HepG2 (cell line): ENCODE measurements at regions not wholly inside any gene's neighbourhood (a gene's known extent, or its start where the extent isn't known, plus 50 kb on each side); places are given as distances from the start of the nearest gene placed in this dataset.

ENCODE experiments used
- ATAC-seq: fragments of 200-7000 bp; cut with Tn5 transposase; 3 replicates; pipeline ENCODE4 v1.9.1; 2020; ENCODE audit warnings: mild to moderate bottlenecking, moderate library complexity
- BruUV-seq: library from RNA; stranded (reverse); fragments of 400-500 nt; replicated peaks from 2 replicates; lab custom pipeline; 2021; lab: Mats Ljungman, UMichigan
- CTCF ChIA-PET: fragments of 300-600 bp; formaldehyde crosslinking; extraction: SDS; loops from one replicate; lab custom pipeline; 2021; ENCODE audit warnings: low total read pairs, inconsistent platforms, low intra/inter-chr PET ratio; lab: Yijun Ruan, JAX
- POLR2A ChIA-PET: fragments of 350-600 bp; sonication (Branson Sonifier 250); formaldehyde crosslinking; loops from one replicate; lab custom pipeline; 2020; ENCODE audit warnings: antibody characterized with exemption, inconsistent platforms; lab: Yijun Ruan, JAX
- DNase-seq: peaks from one replicate; pipeline ENCODE4 v3.0.0-alpha.2; 2015; ENCODE audit warnings: low spot score
- FAIRE-seq: peaks from 3 replicates; lab custom pipeline; 2011; peaks lifted over from hg19 to GRCh38; lab: Jason Lieb, UNC
- H2AFZ ChIP-seq: one replicate; pipeline ENCODE4 v1.6.1; 2011; ENCODE audit warnings: low read length, inconsistent platforms
- H3K27ac ChIP-seq: fragments of 300-600 bp; 3 replicates; pipeline ENCODE4 v1.8.0; 2011; ENCODE audit warnings: mixed run types, mild to moderate bottlenecking, mixed read lengths, low read length, inconsistent platforms; ENCODE audit not compliant: insufficient read depth; ENCODE audit errors: extremely low read length
- H3K27me3 ChIP-seq, 2 experiments: fragments of 200-600 bp in 1 of 2; 2 replicates in 1 of 2; 3 replicates in 1 of 2; pipeline versions ENCODE4 v1.6.0 to v1.8.0; 2011; ENCODE audit warnings: low read length in 2 of 2, mild to moderate bottlenecking in 2 of 2, moderate library complexity in 2 of 2, inconsistent platforms in 1 of 2; ENCODE audit not compliant: insufficient read depth in 2 of 2, control insufficient read depth in 1 of 2
- H3K36me3 ChIP-seq, 2 experiments: fragments of 200-600 bp in 1 of 2; replicated peaks in 1 of 2; 2 replicates in 1 of 2; 3 replicates in 1 of 2; pipeline versions ENCODE4 v1.5.1 to v1.8.0; 2011; ENCODE audit warnings: low read length in 2 of 2, inconsistent platforms in 1 of 2; ENCODE audit not compliant: insufficient read depth in 2 of 2, control insufficient read depth in 1 of 2
- H3K4me1 ChIP-seq: 2 replicates; pipeline ENCODE4 v1.5.1; 2012; ENCODE audit warnings: low read length, inconsistent platforms; ENCODE audit not compliant: insufficient read depth
- H3K4me2 ChIP-seq: 2 replicates; pipeline ENCODE4 v1.6.0; 2011; ENCODE audit warnings: low read depth, low read length, inconsistent platforms
- H3K4me3 ChIP-seq, 3 experiments: fragments of 200-600 bp in 1 of 3; sonication (generic), shearing (Covaris generic) in 1 of 3; replicated peaks in 1 of 3; 2 replicates each; pipeline ENCODE4 v1.5.1; 2011 to 2016; ENCODE audit warnings: low read length in 3 of 3, inconsistent platforms in 2 of 3, low read depth in 2 of 3, mild to moderate bottlenecking in 2 of 3, control low read depth in 1 of 3, mixed read lengths in 1 of 3; ENCODE audit not compliant: insufficient read depth in 1 of 3
- H3K79me2 ChIP-seq: one replicate; pipeline ENCODE4 v1.6.1; 2011; ENCODE audit warnings: low read length, inconsistent platforms; ENCODE audit not compliant: insufficient read depth
- H3K9ac ChIP-seq: 2 replicates; pipeline ENCODE4 v1.6.0; 2011; ENCODE audit warnings: mild to moderate bottlenecking, low read depth, low read length, inconsistent platforms; ENCODE audit not compliant: insufficient read depth
- H3K9me3 ChIP-seq: 2 replicates; pipeline ENCODE4 v1.5.1; 2012; ENCODE audit warnings: mild to moderate bottlenecking, low read length
- H4K20me1 ChIP-seq: 2 replicates; pipeline ENCODE4 v1.6.0; 2011; ENCODE audit warnings: inconsistent platforms, mild to moderate bottlenecking, low read length, moderate library complexity; ENCODE audit not compliant: insufficient read depth
- KLF15 ChIP-seq: sonication (generic); formaldehyde crosslinking; IDR thresholded peaks from 2 replicates; pipeline ENCODE4 v1.8.1; 2023; ENCODE audit warnings: borderline replicate concordance, mild to moderate bottlenecking, inconsistent platforms, missing genetic modification reagents, mixed read lengths
- NR3C1 ChIP-seq: sonication (generic); formaldehyde crosslinking; IDR thresholded peaks from 2 replicates; pipeline ENCODE4 v1.4.0; 2020; ENCODE audit warnings: missing genetic modification reagents
- REL ChIP-seq: sonication (generic); formaldehyde crosslinking; conservative IDR thresholded peaks from 2 replicates; pipeline ENCODE4 v1.8.0; 2022; ENCODE audit warnings: mild to moderate bottlenecking, missing genetic modification reagents, moderate library complexity
- SIX1 ChIP-seq: sonication (generic); formaldehyde crosslinking; IDR thresholded peaks from 2 replicates; pipeline ENCODE4 v1.4.0; 2020; ENCODE audit warnings: missing genetic modification reagents, borderline replicate concordance
- SP140L ChIP-seq: sonication (generic); formaldehyde crosslinking; IDR thresholded peaks from 2 replicates; pipeline ENCODE4 v1.4.0; 2020; ENCODE audit warnings: missing genetic modification reagents, borderline replicate concordance
- SRSF9 ChIP-seq: fragments of 200-400 bp; formaldehyde crosslinking; IDR thresholded peaks from 2 replicates; pipeline ENCODE4 v1.6.1; 2018; ENCODE audit warnings: borderline replicate concordance, mild to moderate bottlenecking, low read depth, low read length; ENCODE audit not compliant: insufficient read depth, poor library complexity, severe bottlenecking
- ZFP41 ChIP-seq: sonication (generic); formaldehyde crosslinking; IDR thresholded peaks from 2 replicates; pipeline ENCODE4 v1.4.0; 2020; ENCODE audit warnings: mild to moderate bottlenecking, missing genetic modification reagents, borderline replicate concordance
- ZNF138 ChIP-seq: sonication (generic); formaldehyde crosslinking; IDR thresholded peaks from 2 replicates; pipeline ENCODE4 v1.5.0; 2020; ENCODE audit warnings: mild to moderate bottlenecking, low read depth, missing genetic modification reagents
- ZNF292 ChIP-seq: sonication (generic); formaldehyde crosslinking; IDR thresholded peaks from 2 replicates; pipeline ENCODE4 v1.8.1; 2022; ENCODE audit warnings: mild to moderate bottlenecking, low read depth, missing genetic modification reagents, borderline replicate concordance
- ZNF33B ChIP-seq: sonication (generic); formaldehyde crosslinking; IDR thresholded peaks from 2 replicates; pipeline ENCODE4 v1.5.1; 2020; ENCODE audit warnings: mild to moderate bottlenecking, missing genetic modification reagents
- ZNF788 ChIP-seq: sonication (generic); formaldehyde crosslinking; IDR thresholded peaks from 2 replicates; pipeline ENCODE4 v1.5.0; 2020; ENCODE audit warnings: mild to moderate bottlenecking, missing genetic modification reagents, borderline replicate concordance
- ZNF841 ChIP-seq: sonication (generic); formaldehyde crosslinking; IDR thresholded peaks from 2 replicates; pipeline ENCODE4 v1.8.1; 2023; ENCODE audit warnings: missing genetic modification reagents, borderline replicate concordance
- ZNF850 ChIP-seq: sonication (generic); formaldehyde crosslinking; conservative IDR thresholded peaks from 2 replicates; pipeline ENCODE4 v1.9.0; 2021; ENCODE audit warnings: mild to moderate bottlenecking, missing genetic modification reagents
- ZSCAN25 ChIP-seq: sonication (generic); formaldehyde crosslinking; IDR thresholded peaks from 2 replicates; pipeline ENCODE4 v1.8.0; 2022; ENCODE audit warnings: mild to moderate bottlenecking, missing genetic modification reagents
- WGBS: methylation state at CpG from one replicate; pipeline ENCODE4 v1.1.6; 2017; ENCODE audit warnings: low lambda C conversion rate; 5-methylcytosine and 5-hydroxymethylcytosine counted together
- in situ Hi-C: cut with HindIII; loops from 2 replicates; pipeline ENCODE4 v1.10.0; 2017; ENCODE audit warnings: low pct_unique_long_range_greater_than_20kb; ENCODE audit not compliant: extremely low pct_ligation_motif_present
- intact Hi-C: fragments of 100-400 bp; cut with micrococcal nuclease; formaldehyde crosslinking; loops from one replicate; pipeline ENCODE4 v1.10.0; 2022; ENCODE audit not compliant: unreplicated experiment
- TF ChIP-seq, protein P1 (sequence below): sonication (generic); formaldehyde crosslinking; IDR thresholded peaks from one replicate; pipeline ENCODE4 v1.5.1; 2020; ENCODE audit warnings: mild to moderate bottlenecking, missing genetic modification reagents; ENCODE audit errors: not compliant biosample characterization

DNA sequence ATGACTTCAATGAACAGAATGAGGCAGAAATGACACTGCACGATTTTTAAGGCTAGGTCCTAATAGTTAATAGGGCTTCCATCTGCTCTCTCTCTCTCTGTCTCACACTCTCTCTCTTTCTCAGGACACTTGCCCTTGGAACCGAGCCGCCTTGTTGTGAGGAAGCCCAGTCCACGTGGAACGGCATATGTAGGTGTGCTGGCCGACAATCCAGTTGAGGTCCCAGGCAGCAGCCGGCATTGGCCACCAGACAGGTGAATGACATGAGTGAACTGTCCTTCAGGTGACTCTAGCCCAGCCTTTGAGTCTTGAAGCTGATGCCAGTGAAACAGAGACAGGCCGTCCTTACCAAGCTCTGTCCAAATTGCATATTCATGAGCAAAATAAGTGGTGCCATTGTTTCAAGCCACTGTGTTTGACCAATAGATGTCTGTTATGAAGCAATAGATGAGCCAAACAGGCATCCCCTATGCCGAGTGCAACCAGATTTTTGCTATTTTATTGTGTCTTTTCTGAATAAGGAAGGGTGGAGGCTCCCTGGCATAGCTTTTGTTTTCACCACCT lies 217.5 kb upstream of the LHX5 start (continued):
- TF ChIP-seq, protein P1, sequence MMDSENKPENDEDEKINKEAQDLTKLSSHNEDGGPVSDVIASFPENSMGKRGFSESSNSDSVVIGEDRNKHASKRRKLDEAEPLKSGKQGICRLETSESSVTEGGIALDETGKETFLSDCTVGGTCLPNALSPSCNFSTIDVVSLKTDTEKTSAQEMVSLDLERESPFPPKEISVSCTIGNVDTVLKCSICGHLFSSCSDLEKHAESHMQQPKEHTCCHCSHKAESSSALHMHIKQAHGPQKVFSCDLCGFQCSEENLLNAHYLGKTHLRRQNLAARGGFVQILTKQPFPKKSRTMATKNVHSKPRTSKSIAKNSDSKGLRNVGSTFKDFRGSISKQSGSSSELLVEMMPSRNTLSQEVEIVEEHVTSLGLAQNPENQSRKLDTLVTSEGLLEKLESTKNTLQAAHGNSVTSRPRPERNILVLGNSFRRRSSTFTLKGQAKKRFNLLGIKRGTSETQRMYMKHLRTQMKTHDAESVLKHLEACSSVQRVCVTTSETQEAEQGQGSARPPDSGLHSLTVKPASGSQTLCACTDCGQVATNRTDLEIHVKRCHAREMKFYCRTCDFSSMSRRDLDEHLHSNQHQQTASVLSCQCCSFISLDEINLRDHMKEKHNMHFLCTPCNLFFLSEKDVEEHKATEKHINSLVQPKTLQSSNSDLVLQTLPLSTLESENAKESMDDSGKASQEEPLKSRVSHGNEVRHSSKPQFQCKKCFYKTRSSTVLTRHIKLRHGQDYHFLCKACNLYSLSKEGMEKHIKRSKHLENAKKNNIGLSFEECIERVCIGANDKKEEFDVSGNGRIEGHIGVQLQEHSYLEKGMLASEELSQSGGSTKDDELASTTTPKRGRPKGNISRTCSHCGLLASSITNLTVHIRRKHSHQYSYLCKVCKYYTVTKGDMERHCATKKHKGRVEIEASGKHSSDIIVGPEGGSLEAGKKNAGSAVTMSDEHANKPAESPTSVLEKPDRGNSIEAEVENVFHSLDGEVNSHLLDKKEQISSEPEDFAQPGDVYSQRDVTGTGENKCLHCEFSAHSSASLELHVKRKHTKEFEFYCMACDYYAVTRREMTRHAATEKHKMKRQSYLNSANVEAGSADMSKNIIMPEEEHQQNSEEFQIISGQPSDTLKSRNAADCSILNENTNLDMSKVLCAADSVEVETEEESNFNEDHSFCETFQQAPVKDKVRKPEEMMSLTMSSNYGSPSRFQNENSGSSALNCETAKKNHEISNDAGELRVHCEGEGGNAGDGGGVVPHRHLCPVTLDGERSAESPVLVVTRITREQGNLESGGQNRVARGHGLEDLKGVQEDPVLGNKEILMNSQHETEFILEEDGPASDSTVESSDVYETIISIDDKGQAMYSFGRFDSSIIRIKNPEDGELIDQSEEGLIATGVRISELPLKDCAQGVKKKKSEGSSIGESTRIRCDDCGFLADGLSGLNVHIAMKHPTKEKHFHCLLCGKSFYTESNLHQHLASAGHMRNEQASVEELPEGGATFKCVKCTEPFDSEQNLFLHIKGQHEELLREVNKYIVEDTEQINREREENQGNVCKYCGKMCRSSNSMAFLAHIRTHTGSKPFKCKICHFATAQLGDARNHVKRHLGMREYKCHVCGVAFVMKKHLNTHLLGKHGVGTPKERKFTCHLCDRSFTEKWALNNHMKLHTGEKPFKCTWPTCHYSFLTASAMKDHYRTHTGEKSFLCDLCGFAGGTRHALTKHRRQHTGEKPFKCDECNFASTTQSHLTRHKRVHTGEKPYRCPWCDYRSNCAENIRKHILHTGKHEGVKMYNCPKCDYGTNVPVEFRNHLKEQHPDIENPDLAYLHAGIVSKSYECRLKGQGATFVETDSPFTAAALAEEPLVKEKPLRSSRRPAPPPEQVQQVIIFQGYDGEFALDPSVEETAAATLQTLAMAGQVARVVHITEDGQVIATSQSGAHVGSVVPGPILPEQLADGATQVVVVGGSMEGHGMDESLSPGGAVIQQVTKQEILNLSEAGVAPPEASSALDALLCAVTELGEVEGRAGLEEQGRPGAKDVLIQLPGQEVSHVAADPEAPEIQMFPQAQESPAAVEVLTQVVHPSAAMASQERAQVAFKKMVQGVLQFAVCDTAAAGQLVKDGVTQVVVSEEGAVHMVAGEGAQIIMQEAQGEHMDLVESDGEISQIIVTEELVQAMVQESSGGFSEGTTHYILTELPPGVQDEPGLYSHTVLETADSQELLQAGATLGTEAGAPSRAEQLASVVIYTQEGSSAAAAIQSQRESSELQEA (CRISPR knock-in tag), result no peak
- no peak for TF ChIP-seq SIX1 (CRISPR knock-in tag)
- no peak for TF ChIP-seq SRSF9

GRCh38 chr12:113688313-113688712 lies 216.6 kb upstream of the LHX5 start:
- no peaks in the 10 kb centered on the region for H3K36me3 ChIP-seq
- no peak for ATAC-seq
- H3K79me2 ChIP-seq, result no peaks in the 10 kb centered on the region
- no peak overlapping the region for H3K4me3 ChIP-seq
- ChIA-PET POLR2A (no interaction called here), CTCF (no interaction called here)
- BruUV-seq, result no TSS peak
- H4K20me1 ChIP-seq, result no peaks in the 10 kb centered on the region
- no peak overlapping the region for H3K4me2 ChIP-seq
- WGBS, result 9% methylated on average over 5 of the region's 5 CpGs
- H3K9ac ChIP-seq, result no peak overlapping the region
- FAIRE-seq, result no peak
- no peaks in the 10 kb centered on the region for H3K9me3 ChIP-seq
- no peaks in the 10 kb centered on the region for H3K4me1 ChIP-seq
- no peak for DNase-seq
- no peak overlapping the region for H2AFZ ChIP-seq
- H3K27me3 ChIP-seq, result peaks cover 0 to 19% of the 10 kb centered on the region in 2 experiments; a peak in 2 of 5 replicates
- H3K27ac ChIP-seq, result no peak overlapping the region
- intact Hi-C loops (no loop called here), in situ Hi-C loops (no loop called here)
- TF ChIP-seq ZNF841 (CRISPR knock-in tag) (no peak), ZNF33B (CRISPR knock-in tag) (no peak), ZNF138 (CRISPR knock-in tag) (no peak), ZNF292 (no peak), ZNF788 (CRISPR knock-in tag) (no peak), KLF15 (no peak), SP140L (CRISPR knock-in tag) (no peak), ZFP41 (no peak), ZSCAN25 (no peak), ZNF850 (CRISPR knock-in tag) (no peak), REL (CRISPR knock-in tag) (no peak), NR3C1 (CRISPR knock-in tag) (no peak)
